WTC11 (cell line): ENCODE measurements at regions not wholly inside any gene's neighbourhood (a gene's known extent, or its start where the extent isn't known, plus 50 kb on each side); places are given as distances from the start of the nearest gene placed in this dataset.

Experiments
- GRHL2 ChIP-seq: fragments of 250-450 bp; sonication (Bioruptor Pico); IDR thresholded peaks from 2 replicates; pipeline ENCODE4 v1.8.0; 2022; ENCODE audit warnings: mild to moderate bottlenecking, moderate library complexity; ENCODE audit not compliant: insufficient replicate concordance, severe bottlenecking
- JUN ChIP-seq: sonication (generic); formaldehyde crosslinking; IDR thresholded peaks from 2 replicates; pipeline ENCODE4 v1.8.0; 2023; ENCODE audit warnings: mild to moderate bottlenecking, missing genetic modification reagents
- TF ChIP-seq, protein P1 (sequence below): sonication (generic); formaldehyde crosslinking; IDR thresholded peaks from 2 replicates; pipeline ENCODE4 v1.8.0; 2022; ENCODE audit warnings: mild to moderate bottlenecking, missing genetic modification reagents

DNA sequence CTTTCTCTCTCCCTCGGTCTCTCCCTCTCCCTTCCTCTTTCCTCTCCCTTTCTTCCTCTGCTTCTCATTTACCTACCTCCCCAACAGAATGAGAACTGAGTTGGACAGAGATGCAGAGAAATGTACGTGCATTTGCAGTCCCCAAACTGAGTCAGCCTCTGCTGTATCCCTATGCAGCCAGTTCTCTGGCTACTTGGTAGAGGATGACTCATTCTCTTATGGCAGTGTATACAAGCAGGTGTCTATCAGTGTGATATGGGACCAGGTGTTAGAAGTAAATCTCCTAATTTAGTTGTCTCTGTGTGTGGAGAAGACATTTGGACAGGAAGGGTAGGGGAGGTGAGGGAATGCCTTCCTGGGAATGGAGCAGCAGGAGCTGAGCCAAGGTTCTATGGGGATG lies 470.8 kb downstream of the CD109 start:
- TF ChIP-seq JUN (CRISPR knock-in tag) (no peak), GRHL2 (CRISPR knock-in tag) (no peak)
- TF ChIP-seq, protein P1, sequence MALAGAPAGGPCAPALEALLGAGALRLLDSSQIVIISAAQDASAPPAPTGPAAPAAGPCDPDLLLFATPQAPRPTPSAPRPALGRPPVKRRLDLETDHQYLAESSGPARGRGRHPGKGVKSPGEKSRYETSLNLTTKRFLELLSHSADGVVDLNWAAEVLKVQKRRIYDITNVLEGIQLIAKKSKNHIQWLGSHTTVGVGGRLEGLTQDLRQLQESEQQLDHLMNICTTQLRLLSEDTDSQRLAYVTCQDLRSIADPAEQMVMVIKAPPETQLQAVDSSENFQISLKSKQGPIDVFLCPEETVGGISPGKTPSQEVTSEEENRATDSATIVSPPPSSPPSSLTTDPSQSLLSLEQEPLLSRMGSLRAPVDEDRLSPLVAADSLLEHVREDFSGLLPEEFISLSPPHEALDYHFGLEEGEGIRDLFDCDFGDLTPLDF (CRISPR knock-in tag) = no peak
